Prostate gland (tissue), 2 donors: ENCODE measurements at regions not wholly inside any gene's neighbourhood (a gene's known extent, or its start where the extent isn't known, plus 50 kb on each side); places are given as distances from the start of the nearest gene placed in this dataset.

ENCODE experiments used
- DNase-seq: peaks from one replicate; pipeline ENCODE4 v3.0.0-alpha.2; 2019; ENCODE audit warnings: low spot score
- H3K27ac ChIP-seq, 2 donors: fragments of 200-600 bp; sonication (generic); 2 replicates each; pipeline ENCODE4 v1.5.1; 2017 to 2019
- H3K27me3 ChIP-seq: fragments of 200-600 bp; sonication (generic); replicated peaks from 2 replicates; pipeline ENCODE4 v1.5.1; 2019; ENCODE audit not compliant: insufficient read depth
- H3K36me3 ChIP-seq, 2 donors: fragments of 200-600 bp; sonication (generic); 1 replicate in 1 of 2; 2 replicates in 1 of 2; pipeline versions ENCODE4 v1.5.1 to v1.8.1; 2017 to 2019
- H3K4me1 ChIP-seq: fragments of 200-600 bp; sonication (generic); replicated peaks from 2 replicates; pipeline ENCODE4 v1.5.1; 2019
- H3K4me3 ChIP-seq, 2 donors: fragments of 200-600 bp; sonication (generic); 2 replicates each; pipeline ENCODE4 v1.5.1; 2017 to 2019
- H3K9me3 ChIP-seq: fragments of 200-600 bp; sonication (generic); 2 replicates; pipeline ENCODE4 v1.5.1; 2017
- CTCF ChIP-seq, 4 experiments: fragments of 200-600 bp in 2 of 4; fragments of 450-650 bp in 2 of 4; sonication (generic) in 2 of 4; IDR thresholded peaks; 1 replicate in 3 of 4; 2 replicates in 1 of 4; pipeline ENCODE4 v1.5.1; 2016 to 2019; ENCODE audit warnings: antibody characterized with exemption in 4 of 4, mild to moderate bottlenecking in 2 of 4, moderate library complexity in 2 of 4
- POLR2A ChIP-seq: fragments of 450-650 bp; IDR thresholded peaks from one replicate; pipeline ENCODE4 v1.6.1; 2016; ENCODE audit warnings: antibody characterized with exemption, mild to moderate bottlenecking
- POLR2AphosphoS5 ChIP-seq: sonication (generic); formaldehyde crosslinking; IDR thresholded peaks from one replicate; pipeline ENCODE4 v1.6.1; 2017; ENCODE audit warnings: antibody characterized with exemption
- WGBS: methylation state at CpG from one replicate; pipeline ENCODE4 v1.1.5; 2018; 5-methylcytosine and 5-hydroxymethylcytosine counted together
- intact Hi-C: fragments of 100-400 bp; cut with DNase I; formaldehyde crosslinking; loops from one replicate; pipeline ENCODE4 v1.14.2; 2022

- intact Hi-C loops = no loop called here
- 77% methylated on average over 2 of the region's 2 CpGs for WGBS
These were observed 184.6 kb upstream of the OLFM3 start for GRCh38 chr1:102181341-102181740.

GRCh38 chr1:102178480-102178879 lies 181.8 kb upstream of the OLFM3 start:
- Histone ChIP-seq H3K4me1 (no peaks in the 10 kb centered on the region), H3K36me3 (no peaks in the 10 kb centered on the region), H3K4me3 (no peak overlapping the region), H3K9me3 (no peaks in the 10 kb centered on the region), H3K27me3 (no peaks in the 10 kb centered on the region), H3K27ac (no peak overlapping the region)
- TF ChIP-seq POLR2AphosphoS5 (no peak), CTCF (IDR thresholded peaks at IDR 0.05) (no peak), POLR2A (no peak)
- intact Hi-C loops = no loop called here
- DNase-seq = no peak
- 81% methylated on average over 2 of the region's 2 CpGs for WGBS

More at GRCh38 chr1:102181341-102181740, 184.6 kb upstream of the OLFM3 start:
- H3K4me3 ChIP-seq = no peak overlapping the region
- no peaks in the 10 kb centered on the region for H3K36me3 ChIP-seq
- H3K27me3 ChIP-seq = no peaks in the 10 kb centered on the region
- no peaks in the 10 kb centered on the region for H3K4me1 ChIP-seq
- TF ChIP-seq POLR2A (no peak), CTCF (IDR thresholded peaks at IDR 0.05) (no peak), POLR2AphosphoS5 (no peak)
- DNase-seq = no peak
- H3K27ac ChIP-seq = no peak overlapping the region
- no peaks in the 10 kb centered on the region for H3K9me3 ChIP-seq

GRCh38 chr1:102174259-102174863 lies 177.6 kb upstream of the OLFM3 start:
- no peak for TF ChIP-seq POLR2A
- TF ChIP-seq CTCF (IDR thresholded peaks at IDR 0.05) = no peak
- no peak for TF ChIP-seq POLR2AphosphoS5
- H3K27me3 ChIP-seq = no peaks in the 10 kb centered on the region
- no peaks in the 10 kb centered on the region for H3K36me3 ChIP-seq
- no peaks in the 10 kb centered on the region for H3K9me3 ChIP-seq
- intact Hi-C loops = no loop called here
- no peak overlapping the region for H3K4me3 ChIP-seq
- no peak overlapping the region for H3K27ac ChIP-seq
- DNase-seq = no peak
- 43% methylated on average over 2 of the region's 2 CpGs for WGBS
- H3K4me1 ChIP-seq = no peaks in the 10 kb centered on the region

GRCh38 chr1:102172200-102172599 lies 175.5 kb upstream of the OLFM3 start:
- DNase-seq = no peak
- no peaks in the 10 kb centered on the region for H3K36me3 ChIP-seq
- H3K27ac ChIP-seq = no peak overlapping the region
- no peaks in the 10 kb centered on the region for H3K9me3 ChIP-seq
- no peaks in the 10 kb centered on the region for H3K27me3 ChIP-seq
- no peaks in the 10 kb centered on the region for H3K4me1 ChIP-seq
- no peak for TF ChIP-seq CTCF (IDR thresholded peaks at IDR 0.05)
- TF ChIP-seq POLR2A = no peak
- TF ChIP-seq POLR2AphosphoS5 = no peak
- 84% methylated on average over 1 of the region's 1 CpG for WGBS
- H3K4me3 ChIP-seq = no peak overlapping the region
- intact Hi-C loops = no loop called here

- H3K27ac ChIP-seq = no peak overlapping the region
- no peaks in the 10 kb centered on the region for H3K27me3 ChIP-seq
- TF ChIP-seq POLR2A = no peak
- no peak for TF ChIP-seq CTCF (IDR thresholded peaks at IDR 0.05)
- no peak for TF ChIP-seq POLR2AphosphoS5
- no peaks in the 10 kb centered on the region for H3K9me3 ChIP-seq
- no peak for DNase-seq
- H3K36me3 ChIP-seq = no peaks in the 10 kb centered on the region
- WGBS = 71% methylated on average over 1 of the region's 1 CpG
- intact Hi-C loops = no loop called here
- no peaks in the 10 kb centered on the region for H3K4me1 ChIP-seq
- H3K4me3 ChIP-seq = no peak overlapping the region
These were observed 167.1 kb upstream of the OLFM3 start for GRCh38 chr1:102163799-102164198.
